Duodenal mucosa (tissue), 2 donors: ENCODE measurements at regions not wholly inside any gene's neighbourhood (a gene's known extent, or its start where the extent isn't known, plus 50 kb on each side); places are given as distances from the start of the nearest gene placed in this dataset.

Experiments
- H3K27ac ChIP-seq: one replicate; pipeline ENCODE4 v1.7.0; 2013; ENCODE audit warnings: low read depth, low read length
- H3K27me3 ChIP-seq, 2 donors: one replicate each; pipeline ENCODE4 v1.7.0; 2013; ENCODE audit warnings: low read length in 2 of 2, control low read depth in 1 of 2; ENCODE audit not compliant: insufficient read depth in 2 of 2, control insufficient read depth in 1 of 2
- H3K36me3 ChIP-seq, 2 donors: one replicate each; pipeline ENCODE4 v1.7.0; 2013; ENCODE audit warnings: low read length in 2 of 2, control low read depth in 1 of 2; ENCODE audit not compliant: insufficient read depth in 2 of 2, control insufficient read depth in 1 of 2
- H3K4me1 ChIP-seq, 2 donors: one replicate each; pipeline ENCODE4 v1.7.0; 2013; ENCODE audit warnings: low read length in 2 of 2, control low read depth in 1 of 2; ENCODE audit not compliant: insufficient read depth in 2 of 2, control insufficient read depth in 1 of 2
- H3K4me3 ChIP-seq, 2 donors: one replicate each; pipeline ENCODE4 v1.7.0; 2013; ENCODE audit warnings: low read length in 2 of 2, low read depth in 1 of 2
- H3K9ac ChIP-seq, 2 donors: one replicate each; pipeline ENCODE4 v1.7.0; 2013; ENCODE audit warnings: low read length in 2 of 2, low read depth in 1 of 2
- H3K9me3 ChIP-seq, 2 donors: one replicate each; pipeline ENCODE4 v1.7.0; 2013; ENCODE audit warnings: low read length in 2 of 2, control low read depth in 1 of 2; ENCODE audit not compliant: control insufficient read depth in 1 of 2

DNA sequence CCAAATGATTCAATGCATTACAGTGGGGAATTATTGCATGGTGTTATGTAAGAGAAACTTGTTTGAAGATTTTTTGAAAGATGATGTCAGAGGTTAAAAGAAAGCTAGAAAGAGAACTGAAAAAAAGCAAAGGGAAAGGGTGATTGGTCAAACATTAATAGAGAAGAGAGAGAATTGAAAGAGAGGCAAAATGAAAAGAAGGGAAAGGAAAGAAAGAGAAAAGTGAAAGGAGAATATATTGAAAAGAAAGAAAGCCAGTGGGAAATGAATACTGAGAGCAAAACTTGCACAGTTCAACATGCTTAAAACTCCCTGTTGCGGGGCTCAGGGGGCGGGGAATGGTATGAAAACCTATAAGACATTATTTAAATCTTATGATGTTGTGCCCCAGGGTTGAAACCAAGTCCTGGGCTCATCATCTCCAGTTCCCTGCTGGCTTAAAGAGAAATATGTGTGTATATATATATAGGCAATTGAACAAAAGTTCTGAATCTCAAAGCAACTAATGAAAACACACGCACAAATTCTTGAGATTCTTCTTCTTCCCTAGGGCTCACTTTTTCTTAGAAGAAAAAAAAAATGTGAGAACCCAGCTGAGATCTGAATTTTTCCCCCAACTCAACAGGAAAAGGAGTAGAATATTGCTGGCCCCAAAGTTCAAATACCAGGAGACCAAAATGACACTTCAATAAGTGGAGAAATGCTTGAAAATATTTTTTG lies 2045.9 kb upstream of the CELF4 start:
- H3K36me3 ChIP-seq: no peaks in the 10 kb centered on the region
- H3K4me3 ChIP-seq: no peak overlapping the region
- H3K9me3 ChIP-seq: no peaks in the 10 kb centered on the region
- no peaks in the 10 kb centered on the region for H3K27me3 ChIP-seq
- H3K9ac ChIP-seq: no peak overlapping the region
- H3K4me1 ChIP-seq: no peaks in the 10 kb centered on the region
- no peak overlapping the region for H3K27ac ChIP-seq

DNA sequence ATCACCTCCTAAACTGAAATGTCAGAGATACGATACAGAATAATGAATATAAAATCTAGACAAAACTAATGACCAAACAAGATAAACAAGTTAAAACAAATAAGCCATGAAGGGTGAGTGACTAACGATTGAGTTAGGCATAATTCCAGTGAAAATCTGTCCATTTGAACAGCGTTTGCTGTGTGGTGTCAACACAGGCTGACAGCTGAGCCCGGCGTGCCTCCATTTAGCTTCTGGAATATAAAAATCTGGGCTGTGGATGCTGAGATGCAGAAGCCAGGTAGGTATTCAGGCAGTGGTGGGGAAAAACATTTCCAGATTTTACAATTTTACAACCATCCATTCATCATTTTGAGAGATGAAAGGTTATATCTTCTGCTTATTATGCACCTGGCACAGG lies 2041.4 kb upstream of the CELF4 start:
- Histone ChIP-seq H3K9me3 (no peaks in the 10 kb centered on the region), H3K27me3 (no peaks in the 10 kb centered on the region), H3K36me3 (no peaks in the 10 kb centered on the region), H3K4me3 (no peak overlapping the region), H3K4me1 (no peaks in the 10 kb centered on the region), H3K27ac (no peak overlapping the region), H3K9ac (no peak overlapping the region)

DNA sequence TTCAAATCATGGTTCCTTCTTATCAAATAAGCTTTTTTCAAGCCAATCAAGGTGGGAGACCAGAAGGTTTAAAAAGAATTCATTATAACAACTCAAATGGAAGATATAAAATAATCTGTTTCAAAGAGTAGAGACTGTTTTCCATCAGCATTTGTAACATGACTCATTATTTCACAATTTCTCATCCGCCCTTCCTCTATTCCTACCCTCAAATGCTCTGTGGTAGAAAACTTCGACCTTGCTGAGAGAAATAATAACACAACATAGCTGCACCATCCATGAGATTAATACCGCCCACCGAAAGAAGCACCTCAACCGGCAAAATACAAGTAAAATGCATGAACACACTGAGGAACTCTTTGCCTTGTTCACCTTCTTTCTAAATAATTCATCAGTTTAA lies 2039.2 kb upstream of the CELF4 start:
- Histone ChIP-seq H3K9ac (no peak overlapping the region), H3K27me3 (no peaks in the 10 kb centered on the region), H3K27ac (no peak overlapping the region), H3K9me3 (no peaks in the 10 kb centered on the region), H3K36me3 (no peaks in the 10 kb centered on the region), H3K4me3 (no peak overlapping the region), H3K4me1 (no peaks in the 10 kb centered on the region)

DNA sequence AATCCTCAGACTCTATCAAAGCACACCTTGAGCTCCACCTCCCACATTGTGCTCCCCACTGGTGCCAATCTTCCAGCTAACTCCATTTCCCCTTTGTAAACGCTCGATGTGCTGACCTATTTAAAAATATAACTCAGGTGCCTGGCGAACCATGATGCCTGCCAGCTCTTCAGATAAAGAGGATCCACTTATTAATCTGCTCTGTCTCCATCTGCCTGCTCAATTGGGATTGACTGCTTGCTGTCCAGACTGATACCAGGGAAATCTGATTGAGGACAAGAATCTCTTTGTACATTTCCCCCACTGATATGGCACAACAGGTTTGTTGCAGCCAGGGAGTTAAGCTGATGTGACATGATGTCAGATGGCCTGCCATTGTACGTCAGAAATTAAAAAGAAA lies 2036.5 kb upstream of the CELF4 start:
- H3K4me1 ChIP-seq: no peaks in the 10 kb centered on the region
- H3K4me3 ChIP-seq: no peak overlapping the region
- no peaks in the 10 kb centered on the region for H3K9me3 ChIP-seq
- no peak overlapping the region for H3K9ac ChIP-seq
- no peak overlapping the region for H3K27ac ChIP-seq
- no peaks in the 10 kb centered on the region for H3K36me3 ChIP-seq
- H3K27me3 ChIP-seq: no peaks in the 10 kb centered on the region

DNA sequence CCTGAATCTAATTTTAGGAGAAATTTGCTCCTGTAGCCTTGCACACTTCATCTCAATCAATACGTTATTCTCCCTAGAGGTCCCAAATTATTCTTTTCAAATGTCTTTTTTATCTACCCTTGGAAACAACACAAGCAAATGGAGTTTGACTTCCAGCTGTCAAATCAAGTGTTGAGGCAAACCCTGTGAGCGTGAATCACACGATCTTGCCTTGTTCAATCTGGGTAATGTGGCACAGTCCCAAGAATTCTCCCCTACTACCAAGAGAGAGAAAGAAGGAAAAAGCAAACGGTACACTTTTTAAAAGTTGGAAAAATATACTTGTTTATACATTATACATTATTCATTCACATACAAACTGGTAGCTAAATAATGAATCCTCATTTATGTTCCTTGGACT lies 2035.3 kb upstream of the CELF4 start:
- H3K9me3 ChIP-seq: no peaks in the 10 kb centered on the region
- H3K4me1 ChIP-seq: no peaks in the 10 kb centered on the region
- no peaks in the 10 kb centered on the region for H3K27me3 ChIP-seq
- H3K4me3 ChIP-seq: no peak overlapping the region
- no peak overlapping the region for H3K9ac ChIP-seq
- no peaks in the 10 kb centered on the region for H3K36me3 ChIP-seq
- H3K27ac ChIP-seq: no peak overlapping the region

DNA sequence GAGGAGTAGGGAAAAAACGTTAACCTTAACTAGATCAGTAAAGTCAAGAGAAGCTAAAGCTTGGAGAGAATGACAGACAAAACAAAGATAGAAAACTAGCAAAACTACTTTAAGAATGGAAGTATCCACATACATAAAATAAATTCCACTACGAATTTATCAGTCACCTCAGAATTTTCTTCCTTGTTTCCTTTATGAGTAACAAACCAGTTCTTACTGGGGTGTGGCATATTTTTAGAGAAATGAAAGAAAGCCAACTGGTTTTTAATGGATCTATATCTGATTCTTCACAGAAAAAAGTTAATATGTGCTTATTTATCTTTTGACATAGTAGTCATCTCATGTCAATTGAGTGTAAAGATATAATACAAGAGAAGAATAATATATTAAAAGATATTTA lies 2033.7 kb upstream of the CELF4 start:
- H3K4me1 ChIP-seq: no peaks in the 10 kb centered on the region
- no peak overlapping the region for H3K9ac ChIP-seq
- H3K27ac ChIP-seq: no peak overlapping the region
- no peaks in the 10 kb centered on the region for H3K27me3 ChIP-seq
- H3K36me3 ChIP-seq: no peaks in the 10 kb centered on the region
- H3K4me3 ChIP-seq: no peak overlapping the region
- H3K9me3 ChIP-seq: peaks cover 0 to 3% of the 10 kb centered on the region in 2 donors

DNA sequence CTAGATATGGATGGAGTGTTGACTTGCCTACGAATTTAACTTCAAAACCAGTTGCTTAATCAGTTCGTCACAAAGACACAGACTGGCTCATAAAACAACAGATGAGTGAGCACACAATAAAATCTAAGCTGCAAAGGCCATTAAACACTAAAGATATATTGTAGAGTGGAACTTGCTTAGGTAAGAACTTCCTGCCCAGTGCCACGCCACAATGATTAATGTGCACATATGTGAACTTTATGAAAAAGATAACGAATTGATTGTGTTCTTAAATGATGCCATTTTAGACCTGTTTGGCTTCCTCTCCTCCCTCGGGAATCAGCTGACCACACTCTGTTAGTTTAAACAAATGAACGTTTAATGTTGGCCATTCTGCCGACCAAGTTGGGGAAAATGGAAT lies 2031.3 kb upstream of the CELF4 start:
- Histone ChIP-seq H3K4me1 (no peaks in the 10 kb centered on the region), H3K4me3 (no peak overlapping the region), H3K9ac (no peak overlapping the region), H3K27ac (no peak overlapping the region), H3K27me3 (no peaks in the 10 kb centered on the region), H3K9me3 (peaks cover 0 to 3% of the 10 kb centered on the region in 2 donors), H3K36me3 (no peaks in the 10 kb centered on the region)

DNA sequence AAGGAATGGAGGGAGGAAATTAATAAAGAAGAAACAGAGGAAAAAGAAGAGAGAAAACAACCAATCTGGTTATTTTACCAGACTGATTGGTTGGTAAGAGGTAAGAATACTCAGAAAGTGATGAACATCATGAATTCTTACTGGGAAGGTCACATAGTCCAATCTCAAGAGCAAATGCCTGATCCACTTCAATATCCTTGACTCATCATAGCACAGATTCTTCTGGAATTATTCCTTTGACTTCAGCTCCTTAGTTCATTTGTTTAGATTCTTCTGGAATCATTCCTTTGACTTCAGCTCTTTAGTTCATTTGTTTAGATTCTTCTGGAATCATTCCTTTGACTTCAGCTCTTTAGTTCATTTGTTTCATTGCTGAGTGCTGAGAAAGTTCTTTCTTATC lies 2030.6 kb upstream of the CELF4 start:
- no peaks in the 10 kb centered on the region for H3K4me1 ChIP-seq
- no peak overlapping the region for H3K4me3 ChIP-seq
- no peaks in the 10 kb centered on the region for H3K27me3 ChIP-seq
- peaks cover 0 to 3% of the 10 kb centered on the region in 2 donors for H3K9me3 ChIP-seq
- H3K9ac ChIP-seq: no peak overlapping the region
- H3K27ac ChIP-seq: no peak overlapping the region
- H3K36me3 ChIP-seq: no peaks in the 10 kb centered on the region

DNA sequence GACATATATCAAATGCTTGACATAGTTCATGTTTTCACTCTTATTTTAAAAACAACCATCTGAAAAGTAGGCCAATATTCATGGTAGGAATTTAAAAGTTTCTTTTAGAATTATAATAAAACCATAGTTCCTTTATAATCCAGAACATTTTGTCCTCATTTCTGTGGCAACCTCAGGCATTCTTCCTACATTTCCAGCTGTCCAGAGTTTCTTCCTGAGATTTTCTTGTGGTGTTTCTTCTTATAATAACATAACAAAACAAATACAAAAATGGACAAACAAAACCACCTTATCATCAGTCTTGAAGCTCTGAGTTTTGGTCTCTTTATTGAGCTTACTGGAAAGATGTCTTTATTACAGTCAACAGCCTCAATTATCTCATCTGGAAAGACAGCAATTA lies 2028.6 kb upstream of the CELF4 start:
- Histone ChIP-seq H3K36me3 (no peaks in the 10 kb centered on the region), H3K27ac (no peak overlapping the region), H3K27me3 (no peaks in the 10 kb centered on the region), H3K4me3 (no peak overlapping the region), H3K4me1 (no peaks in the 10 kb centered on the region), H3K9me3 (peaks cover 0 to 3% of the 10 kb centered on the region in 2 donors), H3K9ac (no peak overlapping the region)

DNA sequence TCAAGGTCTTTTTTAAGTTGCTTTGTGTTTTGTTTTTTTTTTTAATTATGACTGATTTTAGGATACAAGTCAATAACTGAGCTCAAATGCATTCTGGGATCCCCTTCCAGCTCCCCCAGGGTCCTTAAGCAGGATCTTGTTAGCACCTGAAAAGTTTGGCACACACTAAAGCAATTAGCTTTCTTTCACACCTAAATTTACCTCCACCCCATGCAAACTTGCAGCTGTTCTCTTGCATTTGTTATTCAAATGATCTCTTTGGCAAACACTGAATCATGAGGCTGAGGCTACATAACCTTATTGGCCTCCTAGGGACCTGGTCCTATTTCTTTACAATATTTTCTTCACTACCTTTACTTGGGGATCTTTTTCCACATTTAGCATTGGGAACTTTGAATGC lies 2026.1 kb upstream of the CELF4 start:
- H3K4me1 ChIP-seq: no peaks in the 10 kb centered on the region

DNA sequence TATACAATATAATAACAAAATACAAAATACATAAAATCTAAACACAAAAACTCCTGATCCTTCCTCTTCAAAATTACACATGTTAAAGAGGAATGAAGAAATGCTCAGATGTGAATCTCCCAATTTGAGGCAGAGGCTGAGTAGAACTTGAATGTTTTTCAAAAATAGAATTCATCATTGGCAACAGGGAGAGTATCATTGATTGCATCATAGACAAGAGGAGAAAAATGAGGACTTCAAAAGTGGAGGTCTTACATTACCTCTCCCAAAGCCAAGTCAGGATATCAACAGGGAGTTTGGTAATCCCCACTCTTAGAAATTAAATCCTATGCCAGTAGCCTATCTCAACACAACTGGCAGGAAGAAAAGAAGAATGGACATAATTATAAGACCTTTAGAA lies 2023.9 kb upstream of the CELF4 start:
- Histone ChIP-seq H3K27ac (no peak overlapping the region), H3K36me3 (no peaks in the 10 kb centered on the region), H3K9ac (no peak overlapping the region), H3K4me1 (no peaks in the 10 kb centered on the region), H3K27me3 (no peaks in the 10 kb centered on the region), H3K9me3 (peaks cover 0 to 2% of the 10 kb centered on the region in 2 donors), H3K4me3 (no peak overlapping the region)

More for the DNA sequence above, 2026.1 kb upstream of the CELF4 start:
- Histone ChIP-seq H3K27ac (no peak overlapping the region), H3K27me3 (no peaks in the 10 kb centered on the region), H3K9me3 (peaks cover 0 to 3% of the 10 kb centered on the region in 2 donors), H3K36me3 (no peaks in the 10 kb centered on the region), H3K9ac (no peak overlapping the region), H3K4me3 (no peak overlapping the region)
